ENCODE measurements at regions not wholly inside any gene's neighbourhood (a gene's known extent, or its start where the extent isn't known, plus 50 kb on each side); places are given as distances from the start of the nearest gene placed in this dataset.
"Not testable (repeated sequence)": the region's sequence is repeated elsewhere in the genome, so short reads cannot be mapped to it uniquely, and the experiment has no call there.

- TF ChIP-seq CTCF (IDR thresholded peaks at IDR 0.05; ENCODE audit: insufficient read depth, missing control alignments): no peak
- FAIRE-seq (no peak), DNase-seq (ENCODE audit: insufficient read length, low spot score) (no peak)
Observed at GRCh38 chr5:87598460-87598859, 185.7 kb upstream of the CCNH start.

DNA sequence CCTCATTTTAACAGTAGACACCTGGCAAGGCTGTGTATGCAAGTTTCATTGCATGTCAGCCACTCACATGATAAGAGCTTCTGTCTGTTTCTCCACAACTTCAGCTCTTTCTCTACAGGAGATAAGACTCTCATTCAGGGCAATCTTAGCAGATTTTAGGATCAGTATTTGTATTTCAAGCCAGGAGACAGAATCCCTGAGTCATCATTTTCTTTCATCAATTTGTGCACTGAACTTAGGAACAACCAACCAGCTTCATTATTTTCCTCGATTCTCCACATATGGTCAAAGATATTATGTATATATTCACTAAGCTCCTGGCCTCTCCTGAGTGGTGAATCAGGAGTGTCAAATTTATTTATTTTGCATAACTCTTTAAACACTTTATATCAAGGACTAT lies 181.8 kb upstream of the CCNH start:
- no peak for TF ChIP-seq CTCF (IDR thresholded peaks at IDR 0.05; ENCODE audit: insufficient read depth, missing control alignments)
- FAIRE-seq (no peak), DNase-seq (ENCODE audit: insufficient read length, low spot score) (no peak)

DNA sequence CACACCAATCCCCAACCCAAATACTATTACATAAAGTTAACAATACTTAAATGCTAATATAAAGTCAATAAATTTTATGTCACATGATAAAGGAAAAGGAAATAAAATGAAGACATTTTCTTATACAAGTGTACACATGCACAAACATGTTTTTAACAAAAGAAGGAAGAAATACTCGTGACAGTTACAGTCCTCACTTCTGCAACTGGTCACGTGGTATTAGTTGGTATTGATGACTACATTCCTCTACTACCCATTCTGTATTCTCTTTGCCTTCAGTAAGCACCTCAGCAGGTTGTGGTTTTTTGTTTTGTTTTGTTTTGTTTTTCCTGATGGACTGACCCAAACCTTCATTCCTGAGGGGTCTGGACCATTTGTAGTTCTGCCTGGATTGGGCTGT lies 176.9 kb upstream of the CCNH start:
- DNase-seq (ENCODE audit: insufficient read length, low spot score): no peak
- no peak for TF ChIP-seq CTCF (IDR thresholded peaks at IDR 0.05; ENCODE audit: insufficient read depth, missing control alignments)
- no peak for FAIRE-seq

DNA sequence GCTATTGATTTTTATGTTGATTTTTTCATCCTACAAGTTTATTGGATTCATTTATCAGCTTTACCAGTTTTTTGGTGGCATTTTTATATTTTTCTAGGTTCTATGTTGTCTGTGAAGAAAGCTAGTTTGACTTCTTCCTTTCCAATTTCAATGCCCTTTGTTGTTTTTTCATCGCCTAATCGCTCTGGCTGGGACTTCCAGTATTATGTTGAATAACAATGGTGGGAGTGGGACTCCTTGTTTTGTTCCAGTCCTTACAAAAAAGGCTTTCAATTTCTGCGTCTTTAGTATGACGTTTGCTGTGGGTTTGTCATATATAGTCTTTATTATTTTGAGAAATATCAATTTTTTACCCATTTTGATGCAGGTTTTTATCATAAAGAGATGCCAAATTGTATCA lies 175.6 kb upstream of the CCNH start:
- DNase-seq (ENCODE audit: insufficient read length, low spot score) (no peak), FAIRE-seq (no peak)
- no peak for TF ChIP-seq CTCF (IDR thresholded peaks at IDR 0.05; ENCODE audit: insufficient read depth, missing control alignments)

DNA sequence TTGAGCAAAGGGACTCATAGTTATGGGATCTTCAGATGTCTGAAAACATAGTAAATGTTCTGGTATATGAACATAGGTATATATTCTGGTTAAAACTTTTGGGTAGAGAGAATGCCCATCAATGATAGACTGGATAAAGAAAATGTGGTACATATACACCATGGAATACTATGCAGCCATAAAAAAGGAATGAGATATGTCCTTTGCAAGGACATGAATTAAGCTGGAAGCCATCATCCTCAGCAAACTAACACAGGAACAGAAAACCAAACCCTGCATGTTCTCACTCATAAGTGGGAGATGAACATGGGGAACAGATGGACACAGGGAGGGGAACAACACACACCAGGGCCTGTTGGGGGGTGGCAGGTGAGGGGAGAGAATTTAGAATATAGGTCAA lies 171.0 kb upstream of the CCNH start:
- DNase-seq (ENCODE audit: insufficient read length, low spot score); FAIRE-seq: not testable (repeated sequence)

- no peak for FAIRE-seq
Observed at GRCh38 chr5:87582149-87582548, 169.4 kb upstream of the CCNH start.

GRCh38 chr5:87581661-87582060 lies 168.9 kb upstream of the CCNH start:
- TF ChIP-seq CTCF (IDR thresholded peaks at IDR 0.05; ENCODE audit: insufficient read depth, missing control alignments): no peak
- no peak for FAIRE-seq

More at GRCh38 chr5:87582149-87582548, 169.4 kb upstream of the CCNH start:
- TF ChIP-seq CTCF (IDR thresholded peaks at IDR 0.05; ENCODE audit: insufficient read depth, missing control alignments): no peak
- no peak for DNase-seq (ENCODE audit: insufficient read length, low spot score)

DNA sequence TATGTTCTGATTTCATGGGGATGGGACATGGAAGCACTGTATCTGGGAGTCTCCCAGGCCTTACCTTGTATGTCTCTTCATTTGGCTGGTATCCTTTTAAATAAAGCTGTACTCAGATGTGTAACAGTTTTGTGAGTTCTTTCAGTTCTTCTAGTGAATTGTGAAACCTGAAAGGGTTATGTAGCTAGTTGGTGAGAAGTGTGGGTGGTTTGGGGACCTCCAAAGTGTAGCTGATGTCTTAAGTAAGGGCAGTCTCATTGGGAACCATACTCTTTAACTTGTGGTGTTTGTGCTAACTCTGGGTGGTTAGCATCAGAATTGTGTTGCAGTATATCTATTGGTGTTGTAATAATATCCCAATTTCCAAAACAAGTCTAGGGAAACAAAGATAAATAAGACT lies 166.9 kb upstream of the CCNH start:
- DNase-seq (ENCODE audit: insufficient read length, low spot score) (no peak), FAIRE-seq (no peak)
- no peak for TF ChIP-seq CTCF (IDR thresholded peaks at IDR 0.05; ENCODE audit: insufficient read depth, missing control alignments)

More at GRCh38 chr5:87581661-87582060, 168.9 kb upstream of the CCNH start:
- DNase-seq (ENCODE audit: insufficient read length, low spot score): no peak

All from D721Med (cell line).